Common myeloid progenitor, CD34-positive (primary cell): ENCODE measurements at regions not wholly inside any gene's neighbourhood (a gene's known extent, or its start where the extent isn't known, plus 50 kb on each side); places are given as distances from the start of the nearest gene placed in this dataset.

Source experiments
- CTCF ChIA-PET: fragments of 350-600 bp; sonication (Branson Sonifier 250); formaldehyde crosslinking; loops from one replicate; lab custom pipeline; 2021; ENCODE audit warnings: antibody characterized with exemption; lab: Charles Lee
- POLR2A ChIA-PET: fragments of 350-600 bp; sonication (Branson Sonifier 250); formaldehyde crosslinking; loops from one replicate; lab custom pipeline; 2021; ENCODE audit warnings: antibody characterized with exemption; lab: Charles Lee
- DNase-seq, 3 donors: peaks; one replicate each; pipeline versions ENCODE4 v3.0.0 to v3.0.0-alpha.2; 2013
- H3K27ac ChIP-seq, 2 experiments: 1 replicate in 1 of 2; 2 replicates in 1 of 2; pipeline ENCODE4 v1.7.0; 2013; ENCODE audit warnings: inconsistent platforms in 2 of 2, low read length in 2 of 2, mild to moderate bottlenecking in 2 of 2, low read depth in 1 of 2, moderate library complexity in 1 of 2; ENCODE audit not compliant: severe bottlenecking in 2 of 2, insufficient read depth in 1 of 2, poor library complexity in 1 of 2
- H3K27me3 ChIP-seq, 5 experiments: replicated peaks in 2 of 5; 1 replicate in 3 of 5; 2 replicates in 2 of 5; pipeline versions ENCODE4 v1.6.1 to v1.7.0; 2013; ENCODE audit warnings: low read length in 4 of 5, mild to moderate bottlenecking in 2 of 5, moderate library complexity in 2 of 5, inconsistent platforms in 1 of 5; ENCODE audit not compliant: insufficient read depth in 5 of 5, control insufficient read depth in 4 of 5
- H3K36me3 ChIP-seq, 4 experiments: 1 replicate in 2 of 4; 2 replicates in 2 of 4; pipeline versions ENCODE4 v1.6.1 to v1.7.0; 2013; ENCODE audit warnings: low read length in 3 of 4, control low read depth in 1 of 4, mild to moderate bottlenecking in 1 of 4; ENCODE audit not compliant: control insufficient read depth in 4 of 4, insufficient read depth in 4 of 4
- H3K4me1 ChIP-seq, 4 experiments: 1 replicate in 3 of 4; 2 replicates in 1 of 4; pipeline versions ENCODE4 v1.6.1 to v1.7.1; 2013; ENCODE audit warnings: low read length in 3 of 4, mild to moderate bottlenecking in 3 of 4, control low read depth in 1 of 4, inconsistent platforms in 1 of 4, moderate library complexity in 1 of 4; ENCODE audit not compliant: control insufficient read depth in 4 of 4, insufficient read depth in 4 of 4; ENCODE audit errors: control extremely low read depth in 1 of 4
- H3K4me3 ChIP-seq, 7 experiments: 1 replicate in 4 of 7; 2 replicates in 3 of 7; pipeline versions ENCODE4 v1.5.1 to v1.7.0; 2013; ENCODE audit warnings: mild to moderate bottlenecking in 7 of 7, low read length in 6 of 7, moderate library complexity in 6 of 7, inconsistent platforms in 2 of 7, low read depth in 2 of 7, control low read depth in 1 of 7; ENCODE audit not compliant: insufficient read depth in 4 of 7, control insufficient read depth in 1 of 7; ENCODE audit errors: extremely low read depth in 1 of 7
- H3K9me3 ChIP-seq, 5 experiments: 1 replicate in 4 of 5; 2 replicates in 1 of 5; pipeline versions ENCODE4 v1.6.1 to v1.7.1; 2013; ENCODE audit warnings: low read length in 4 of 5, mild to moderate bottlenecking in 2 of 5, inconsistent platforms in 1 of 5, low read depth in 1 of 5, moderate library complexity in 1 of 5; ENCODE audit not compliant: control insufficient read depth in 4 of 5, insufficient read depth in 2 of 5; ENCODE audit errors: control extremely low read depth in 1 of 5
- WGBS: methylation state at CpG from one replicate; pipeline ENCODE4 v1.1.5; 2013; ENCODE audit not compliant: insufficient coverage; 5-methylcytosine and 5-hydroxymethylcytosine counted together

- DNase-seq = no peak
- CTCF ChIA-PET = interaction anchor here (0.6 kb wide), 1 partner anchor 1268 kb away, joined by 3 read pairs; no protein-coding TSS in a partner anchor
- WGBS = no CpG with 5 or more reads among the region's 3 CpGs
Measured at GRCh38 chr6:113392551-113393055, 464.5 kb upstream of the MARCKS start.

GRCh38 chr6:113394216-113394615 lies 462.9 kb upstream of the MARCKS start:
- Histone ChIP-seq H3K9me3 (no peaks in the 10 kb centered on the region), H3K4me1 (peaks cover 0 to 3% (median 0%) of the 10 kb centered on the region in 4 experiments), H3K27me3 (no peaks in the 10 kb centered on the region), H3K36me3 (no peaks in the 10 kb centered on the region), H3K4me3 (no peak overlapping the region), H3K27ac (no peak overlapping the region)
- ChIA-PET POLR2A (no interaction called here), CTCF (no interaction called here)
- no peak for DNase-seq
- WGBS = 100% methylated on average over 2 of the region's 4 CpGs

More at GRCh38 chr6:113392551-113393055, 464.5 kb upstream of the MARCKS start:
- peaks cover 0 to 3% (median 0%) of the 10 kb centered on the region in 5 experiments for H3K27me3 ChIP-seq
- H3K4me1 ChIP-seq = peaks cover 0 to 3% (median 0%) of the 10 kb centered on the region in 4 experiments
- H3K27ac ChIP-seq = no peak overlapping the region
- H3K36me3 ChIP-seq = no peaks in the 10 kb centered on the region
- H3K4me3 ChIP-seq = no peak overlapping the region
- POLR2A ChIA-PET = no interaction called here
- no peaks in the 10 kb centered on the region for H3K9me3 ChIP-seq

GRCh38 chr6:113394729-113395128 lies 462.4 kb upstream of the MARCKS start:
- no peaks in the 10 kb centered on the region for H3K9me3 ChIP-seq
- CTCF ChIA-PET = no interaction called here
- peaks cover 0 to 3% (median 0%) of the 10 kb centered on the region in 4 experiments for H3K4me1 ChIP-seq
- DNase-seq = no peak
- H3K36me3 ChIP-seq = no peaks in the 10 kb centered on the region
- no peaks in the 10 kb centered on the region for H3K27me3 ChIP-seq
- 100% methylated on average over 2 of the region's 2 CpGs for WGBS
- no peak overlapping the region for H3K4me3 ChIP-seq
- POLR2A ChIA-PET = no interaction called here
- no peak overlapping the region for H3K27ac ChIP-seq

- ChIA-PET CTCF (no interaction called here), POLR2A (no interaction called here)
Measured at GRCh38 chr6:113396730-113397129, 460.4 kb upstream of the MARCKS start.

GRCh38 chr6:113397236-113397635 lies 459.9 kb upstream of the MARCKS start:
- DNase-seq = no peak
- ChIA-PET POLR2A (no interaction called here), CTCF (no interaction called here)
- Histone ChIP-seq H3K27me3 (no peaks in the 10 kb centered on the region), H3K36me3 (no peaks in the 10 kb centered on the region), H3K4me1 (peaks cover 0 to 3% (median 0%) of the 10 kb centered on the region in 4 experiments), H3K4me3 (no peak overlapping the region), H3K9me3 (no peaks in the 10 kb centered on the region), H3K27ac (no peak overlapping the region)
- no CpG with 5 or more reads among the region's 3 CpGs for WGBS

More at GRCh38 chr6:113396730-113397129, 460.4 kb upstream of the MARCKS start:
- Histone ChIP-seq H3K9me3 (no peaks in the 10 kb centered on the region), H3K27me3 (no peaks in the 10 kb centered on the region), H3K4me1 (peaks cover 0 to 3% (median 0%) of the 10 kb centered on the region in 4 experiments), H3K27ac (no peak overlapping the region), H3K36me3 (no peaks in the 10 kb centered on the region), H3K4me3 (no peak overlapping the region)
- no peak for DNase-seq
- WGBS = no CpG with 5 or more reads among the region's 2 CpGs

GRCh38 chr6:113401231-113401630 lies 455.9 kb upstream of the MARCKS start:
- H3K36me3 ChIP-seq = no peaks in the 10 kb centered on the region
- CTCF ChIA-PET = no interaction called here
- DNase-seq = no peak
- no peak overlapping the region for H3K4me3 ChIP-seq
- H3K27ac ChIP-seq = no peak overlapping the region
- POLR2A ChIA-PET = no interaction called here
- WGBS = 92% methylated on average over 2 of the region's 2 CpGs
- H3K4me1 ChIP-seq = no peaks in the 10 kb centered on the region
- no peaks in the 10 kb centered on the region for H3K9me3 ChIP-seq
- no peaks in the 10 kb centered on the region for H3K27me3 ChIP-seq

GRCh38 chr6:113402544-113402943 lies 454.6 kb upstream of the MARCKS start:
- no peak for DNase-seq
- Histone ChIP-seq H3K27ac (no peak overlapping the region), H3K9me3 (no peaks in the 10 kb centered on the region), H3K4me1 (no peaks in the 10 kb centered on the region), H3K36me3 (no peaks in the 10 kb centered on the region), H3K4me3 (no peak overlapping the region), H3K27me3 (no peaks in the 10 kb centered on the region)
- ChIA-PET CTCF (no interaction called here), POLR2A (no interaction called here)
- no CpG with 5 or more reads among the region's 1 CpG for WGBS
